NB4 (cell line): ENCODE measurements at regions not wholly inside any gene's neighbourhood (a gene's known extent, or its start where the extent isn't known, plus 50 kb on each side); places are given as distances from the start of the nearest gene placed in this dataset.
"Not testable (repeated sequence)": the region's sequence is repeated elsewhere in the genome, so short reads cannot be mapped to it uniquely, and the experiment has no call there.

Experiments
- DNase-seq: peaks from one replicate; pipeline ENCODE4 v3.0.0; 2010; ENCODE audit warnings: low read depth
- H3K4me3 ChIP-seq: one replicate; pipeline ENCODE4 v1.5.1; 2011; ENCODE audit warnings: mild to moderate bottlenecking, low read depth, low read length, moderate library complexity
- CTCF ChIP-seq: IDR thresholded peaks from one replicate; pipeline ENCODE4 v1.5.1; 2012; ENCODE audit warnings: low read depth, low read length
- MAX ChIP-seq: IDR thresholded peaks from 2 replicates; pipeline ENCODE4 v1.6.1; 2011; ENCODE audit warnings: low read depth, low read length
- MYC ChIP-seq: IDR thresholded peaks from 2 replicates; pipeline ENCODE4 v1.6.1; 2011; ENCODE audit warnings: low read depth, low read length
- POLR2A ChIP-seq: IDR thresholded peaks from 2 replicates; pipeline ENCODE4 v1.6.1; 2011; ENCODE audit warnings: mild to moderate bottlenecking; ENCODE audit not compliant: insufficient read length; ENCODE audit errors: extremely low read depth

GRCh38 chr1:164446020-164446419 lies 113.0 kb upstream of the PBX1 start:
- no peak overlapping the region for H3K4me3 ChIP-seq
- DNase-seq: no peak
- TF ChIP-seq POLR2A: no peak
- TF ChIP-seq MYC: no peak
- no peak for TF ChIP-seq MAX
- no peak for TF ChIP-seq CTCF

- no peak overlapping the region for H3K4me3 ChIP-seq
- DNase-seq: no peak
- TF ChIP-seq POLR2A: no peak
- TF ChIP-seq MAX: no peak
- no peak for TF ChIP-seq MYC
- TF ChIP-seq CTCF: no peak
These were observed 106.4 kb upstream of the PBX1 start for GRCh38 chr1:164452549-164452948.

GRCh38 chr1:164456272-164456671 lies 102.7 kb upstream of the PBX1 start:
- no peak overlapping the region for H3K4me3 ChIP-seq
- no peak for DNase-seq
- TF ChIP-seq MYC: no peak
- no peak for TF ChIP-seq CTCF
- no peak for TF ChIP-seq POLR2A
- TF ChIP-seq MAX: no peak

- not testable (repeated sequence) for DNase-seq
These were observed 99.8 kb upstream of the PBX1 start for GRCh38 chr1:164459176-164459575.

GRCh38 chr1:164466001-164466421 lies 93.0 kb upstream of the PBX1 start:
- no peak for TF ChIP-seq MAX
- no peak for TF ChIP-seq MYC
- TF ChIP-seq CTCF: no peak
- no peak for TF ChIP-seq POLR2A
- no peak overlapping the region for H3K4me3 ChIP-seq
- no peak for DNase-seq

More at GRCh38 chr1:164459176-164459575, 99.8 kb upstream of the PBX1 start:
- H3K4me3 ChIP-seq: not testable (repeated sequence)

- H3K4me3 ChIP-seq: no peak overlapping the region
- TF ChIP-seq MYC: no peak
- no peak for TF ChIP-seq CTCF
- TF ChIP-seq MAX: no peak
- TF ChIP-seq POLR2A: no peak
These were observed 92.6 kb upstream of the PBX1 start for GRCh38 chr1:164466429-164466828.

More at GRCh38 chr1:164466429-164466828, 92.6 kb upstream of the PBX1 start:
- no peak for DNase-seq
